ENCODE measurements at regions not wholly inside any gene's neighbourhood (a gene's known extent, or its start where the extent isn't known, plus 50 kb on each side); places are given as distances from the start of the nearest gene placed in this dataset.

- peaks cover 22% of the 10 kb centered on the region for H3K36me3 Mint-ChIP-seq
- ATAC-seq (no peak), DNase-seq (ENCODE audit: low spot score) (no peak)
- TF ChIP-seq GRHL2 (CRISPR knock-in tag; IDR thresholded peaks at IDR 0.05; ENCODE audit: insufficient replicate concordance, severe bottlenecking) (no peak), NFATC4 (CRISPR knock-in tag; IDR thresholded peaks at IDR 0.05) (no peak), ERG (CRISPR knock-in tag; IDR thresholded peaks at IDR 0.05) (no peak), JUN (CRISPR knock-in tag; IDR thresholded peaks at IDR 0.05) (no peak), ZNF416 (CRISPR knock-in tag; IDR thresholded peaks at IDR 0.05) (no peak), IRF2 (CRISPR knock-in tag; IDR thresholded peaks at IDR 0.05; ENCODE audit: borderline replicate concordance, low read depth) (no peak), NFYB (CRISPR knock-in tag; conservative IDR thresholded peaks at IDR 0.05; ENCODE audit: low read depth) (no peak), RELA (CRISPR knock-in tag; IDR thresholded peaks at IDR 0.05; ENCODE audit: borderline replicate concordance) (no peak), E2F1 (CRISPR knock-in tag; IDR thresholded peaks at IDR 0.05) (no peak)
- POLR2A ChIA-PET, result no interaction called here
- H3K27me3 Mint-ChIP-seq (ENCODE audit: low read depth), result peaks cover 13% of the 10 kb centered on the region; the same call in 1 of the 2 replicates
- no peak overlapping the region for H3K27ac Mint-ChIP-seq
- CTCF ChIA-PET, result no interaction called here
- peaks cover 45% of the 10 kb centered on the region for H3K9me3 Mint-ChIP-seq
- H3K4me3 Mint-ChIP-seq, result no peak overlapping the region
- H3K4me1 Mint-ChIP-seq, result no peaks in the 10 kb centered on the region
These were observed 95.7 kb upstream of the SFMBT2 start for GRCh38 chr10:7506571-7506970.

GRCh38 chr10:7505196-7505595, 94.4 kb upstream of the SFMBT2 start:
- H3K27ac Mint-ChIP-seq, result no peak overlapping the region
- ChIA-PET POLR2A (no interaction called here), CTCF (no interaction called here)
- no peak for ATAC-seq
- peaks cover 8% of the 10 kb centered on the region for H3K36me3 Mint-ChIP-seq
- TF ChIP-seq NR3C1 (CRISPR knock-in tag; conservative IDR thresholded peaks at IDR 0.05; ENCODE audit: low read depth) (no peak), SP1 (CRISPR knock-in tag; conservative IDR thresholded peaks at IDR 0.05) (no peak), NFE2L1 (CRISPR knock-in tag; IDR thresholded peaks at IDR 0.05) (no peak), ZNF121 (CRISPR knock-in tag; IDR thresholded peaks at IDR 0.05) (no peak), RELA (CRISPR knock-in tag; IDR thresholded peaks at IDR 0.05; ENCODE audit: borderline replicate concordance) (no peak), CDX4 (CRISPR knock-in tag; IDR thresholded peaks at IDR 0.05; ENCODE audit: borderline replicate concordance) (no peak)
- no peak for DNase-seq (ENCODE audit: low spot score)
- no peaks in the 10 kb centered on the region for H3K4me1 Mint-ChIP-seq
- H3K4me3 Mint-ChIP-seq, result no peak overlapping the region
- H3K27me3 Mint-ChIP-seq (ENCODE audit: low read depth), result peaks cover 8% of the 10 kb centered on the region; the same call in 1 of the 2 replicates
- H3K9me3 Mint-ChIP-seq, result peaks cover 32% of the 10 kb centered on the region

GRCh38 chr10:7503190-7503589, 92.4 kb upstream of the SFMBT2 start:
- CTCF ChIA-PET, result no interaction called here
- no peak for ATAC-seq
- no peaks in the 10 kb centered on the region for H3K4me1 Mint-ChIP-seq

More at GRCh38 chr10:7503190-7503589, 92.4 kb upstream of the SFMBT2 start:
- Mint-ChIP-seq H3K9me3 (peaks cover 16% of the 10 kb centered on the region; the same call in 1 of the 2 replicates), H3K27me3 (ENCODE audit: low read depth) (peaks cover 7% of the 10 kb centered on the region; the same call in 1 of the 2 replicates), H3K36me3 (no peaks in the 10 kb centered on the region), H3K27ac (no peak overlapping the region), H3K4me3 (no peak overlapping the region)
- DNase-seq (ENCODE audit: low spot score), result no peak
- no peak for TF ChIP-seq ATF3 (CRISPR knock-in tag; conservative IDR thresholded peaks at IDR 0.05)
- no peak for TF ChIP-seq HMGA2 (CRISPR knock-in tag; IDR thresholded peaks at IDR 0.05)
- no peak for TF ChIP-seq ZBTB21 (CRISPR knock-in tag; IDR thresholded peaks at IDR 0.05; ENCODE audit: borderline replicate concordance)
- no peak for TF ChIP-seq IRF1 (CRISPR knock-in tag; IDR thresholded peaks at IDR 0.05)
- POLR2A ChIA-PET, result no interaction called here
